GM12878 (cell line): ENCODE measurements at regions not wholly inside any gene's neighbourhood (a gene's known extent, or its start where the extent isn't known, plus 50 kb on each side); places are given as distances from the start of the nearest gene placed in this dataset.

Source experiments
- ASH2L ChIP-seq: fragments of 300-600, 200-600 bp; sonication (generic); IDR thresholded peaks from 2 replicates; pipeline ENCODE4 v1.6.1; 2017; ENCODE audit warnings: low read depth, mild to moderate bottlenecking, borderline replicate concordance
- BMI1 ChIP-seq: fragments of 450-650 bp; IDR thresholded peaks from 2 replicates; pipeline ENCODE4 v1.6.1; 2016; ENCODE audit warnings: mild to moderate bottlenecking, moderate library complexity, borderline replicate concordance
- CREM ChIP-seq: IDR thresholded peaks from 2 replicates; pipeline ENCODE4 v1.6.1; 2014; ENCODE audit warnings: antibody characterized with exemption, low read depth
- MEF2B ChIP-seq: fragments of 450-650 bp; IDR thresholded peaks from 2 replicates; pipeline ENCODE4 v1.6.1; 2018; ENCODE audit warnings: mild to moderate bottlenecking, moderate library complexity; ENCODE audit not compliant: partially characterized antibody, poor library complexity, severe bottlenecking
- PAX5 ChIP-seq: IDR thresholded peaks from 2 replicates; pipeline ENCODE4 v1.6.1; 2011; ENCODE audit warnings: low read depth, low read length, borderline replicate concordance
- RBBP5 ChIP-seq: fragments of 200-600 bp; sonication (generic); conservative IDR thresholded peaks from 2 replicates; pipeline ENCODE4 v1.6.1; 2016
- SREBF1 ChIP-seq: IDR thresholded peaks from 2 replicates; pipeline ENCODE4 v1.6.1; 2012; ENCODE audit warnings: mild to moderate bottlenecking, low read length
- TF ChIP-seq, protein P1 (sequence below): fragments of 150-350 bp; IDR thresholded peaks from 2 replicates; pipeline ENCODE4 v1.6.1; 2016; ENCODE audit warnings: low read depth, low read length
- TF ChIP-seq, protein P2 (sequence below): IDR thresholded peaks from 2 replicates; pipeline ENCODE4 v1.6.1; 2012; ENCODE audit warnings: improper control_type of control experiment, low read depth, low read length; ENCODE audit not compliant: insufficient replicate concordance
- TF ChIP-seq, protein P3 (sequence below): fragments of 450-650 bp; IDR thresholded peaks from 2 replicates; pipeline ENCODE4 v1.6.1; 2016; ENCODE audit warnings: mild to moderate bottlenecking, moderate library complexity, borderline replicate concordance

DNA sequence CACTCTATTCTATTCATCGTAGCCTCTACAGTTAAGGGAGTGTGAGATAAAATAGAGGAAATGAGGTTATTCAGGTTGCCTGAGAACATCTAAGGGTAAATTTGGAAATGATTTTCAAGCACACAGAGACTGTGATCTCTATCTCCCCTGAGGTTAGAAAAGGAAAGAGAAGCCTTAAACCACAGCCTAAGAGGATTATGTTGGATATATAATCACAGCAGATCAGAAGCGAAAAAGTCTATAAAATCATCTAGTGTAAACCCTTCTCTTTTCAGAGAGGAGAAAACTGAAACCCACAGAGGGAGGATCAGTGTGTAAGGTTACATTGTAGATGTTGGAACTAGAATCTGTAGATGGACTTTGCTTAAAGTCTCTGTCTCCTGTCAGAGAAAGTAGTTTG is 90.6 kb upstream of the SEMA3E start (continued):
- TF ChIP-seq, protein P1, sequence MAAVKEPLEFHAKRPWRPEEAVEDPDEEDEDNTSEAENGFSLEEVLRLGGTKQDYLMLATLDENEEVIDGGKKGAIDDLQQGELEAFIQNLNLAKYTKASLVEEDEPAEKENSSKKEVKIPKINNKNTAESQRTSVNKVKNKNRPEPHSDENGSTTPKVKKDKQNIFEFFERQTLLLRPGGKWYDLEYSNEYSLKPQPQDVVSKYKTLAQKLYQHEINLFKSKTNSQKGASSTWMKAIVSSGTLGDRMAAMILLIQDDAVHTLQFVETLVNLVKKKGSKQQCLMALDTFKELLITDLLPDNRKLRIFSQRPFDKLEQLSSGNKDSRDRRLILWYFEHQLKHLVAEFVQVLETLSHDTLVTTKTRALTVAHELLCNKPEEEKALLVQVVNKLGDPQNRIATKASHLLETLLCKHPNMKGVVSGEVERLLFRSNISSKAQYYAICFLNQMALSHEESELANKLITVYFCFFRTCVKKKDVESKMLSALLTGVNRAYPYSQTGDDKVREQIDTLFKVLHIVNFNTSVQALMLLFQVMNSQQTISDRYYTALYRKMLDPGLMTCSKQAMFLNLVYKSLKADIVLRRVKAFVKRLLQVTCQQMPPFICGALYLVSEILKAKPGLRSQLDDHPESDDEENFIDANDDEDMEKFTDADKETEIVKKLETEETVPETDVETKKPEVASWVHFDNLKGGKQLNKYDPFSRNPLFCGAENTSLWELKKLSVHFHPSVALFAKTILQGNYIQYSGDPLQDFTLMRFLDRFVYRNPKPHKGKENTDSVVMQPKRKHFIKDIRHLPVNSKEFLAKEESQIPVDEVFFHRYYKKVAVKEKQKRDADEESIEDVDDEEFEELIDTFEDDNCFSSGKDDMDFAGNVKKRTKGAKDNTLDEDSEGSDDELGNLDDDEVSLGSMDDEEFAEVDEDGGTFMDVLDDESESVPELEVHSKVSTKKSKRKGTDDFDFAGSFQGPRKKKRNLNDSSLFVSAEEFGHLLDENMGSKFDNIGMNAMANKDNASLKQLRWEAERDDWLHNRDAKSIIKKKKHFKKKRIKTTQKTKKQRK = no peak
- TF ChIP-seq ASH2L = no peak
- no peak for TF ChIP-seq RBBP5
- TF ChIP-seq, protein P2, sequence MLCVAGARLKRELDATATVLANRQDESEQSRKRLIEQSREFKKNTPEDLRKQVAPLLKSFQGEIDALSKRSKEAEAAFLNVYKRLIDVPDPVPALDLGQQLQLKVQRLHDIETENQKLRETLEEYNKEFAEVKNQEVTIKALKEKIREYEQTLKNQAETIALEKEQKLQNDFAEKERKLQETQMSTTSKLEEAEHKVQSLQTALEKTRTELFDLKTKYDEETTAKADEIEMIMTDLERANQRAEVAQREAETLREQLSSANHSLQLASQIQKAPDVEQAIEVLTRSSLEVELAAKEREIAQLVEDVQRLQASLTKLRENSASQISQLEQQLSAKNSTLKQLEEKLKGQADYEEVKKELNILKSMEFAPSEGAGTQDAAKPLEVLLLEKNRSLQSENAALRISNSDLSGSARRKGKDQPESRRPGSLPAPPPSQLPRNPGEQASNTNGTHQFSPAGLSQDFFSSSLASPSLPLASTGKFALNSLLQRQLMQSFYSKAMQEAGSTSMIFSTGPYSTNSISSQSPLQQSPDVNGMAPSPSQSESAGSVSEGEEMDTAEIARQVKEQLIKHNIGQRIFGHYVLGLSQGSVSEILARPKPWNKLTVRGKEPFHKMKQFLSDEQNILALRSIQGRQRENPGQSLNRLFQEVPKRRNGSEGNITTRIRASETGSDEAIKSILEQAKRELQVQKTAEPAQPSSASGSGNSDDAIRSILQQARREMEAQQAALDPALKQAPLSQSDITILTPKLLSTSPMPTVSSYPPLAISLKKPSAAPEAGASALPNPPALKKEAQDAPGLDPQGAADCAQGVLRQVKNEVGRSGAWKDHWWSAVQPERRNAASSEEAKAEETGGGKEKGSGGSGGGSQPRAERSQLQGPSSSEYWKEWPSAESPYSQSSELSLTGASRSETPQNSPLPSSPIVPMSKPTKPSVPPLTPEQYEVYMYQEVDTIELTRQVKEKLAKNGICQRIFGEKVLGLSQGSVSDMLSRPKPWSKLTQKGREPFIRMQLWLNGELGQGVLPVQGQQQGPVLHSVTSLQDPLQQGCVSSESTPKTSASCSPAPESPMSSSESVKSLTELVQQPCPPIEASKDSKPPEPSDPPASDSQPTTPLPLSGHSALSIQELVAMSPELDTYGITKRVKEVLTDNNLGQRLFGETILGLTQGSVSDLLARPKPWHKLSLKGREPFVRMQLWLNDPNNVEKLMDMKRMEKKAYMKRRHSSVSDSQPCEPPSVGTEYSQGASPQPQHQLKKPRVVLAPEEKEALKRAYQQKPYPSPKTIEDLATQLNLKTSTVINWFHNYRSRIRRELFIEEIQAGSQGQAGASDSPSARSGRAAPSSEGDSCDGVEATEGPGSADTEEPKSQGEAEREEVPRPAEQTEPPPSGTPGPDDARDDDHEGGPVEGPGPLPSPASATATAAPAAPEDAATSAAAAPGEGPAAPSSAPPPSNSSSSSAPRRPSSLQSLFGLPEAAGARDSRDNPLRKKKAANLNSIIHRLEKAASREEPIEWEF = no peak
- TF ChIP-seq PAX5 = no peak
- no peak for TF ChIP-seq MEF2B
- no peak for TF ChIP-seq SREBF1
- TF ChIP-seq, protein P3, sequence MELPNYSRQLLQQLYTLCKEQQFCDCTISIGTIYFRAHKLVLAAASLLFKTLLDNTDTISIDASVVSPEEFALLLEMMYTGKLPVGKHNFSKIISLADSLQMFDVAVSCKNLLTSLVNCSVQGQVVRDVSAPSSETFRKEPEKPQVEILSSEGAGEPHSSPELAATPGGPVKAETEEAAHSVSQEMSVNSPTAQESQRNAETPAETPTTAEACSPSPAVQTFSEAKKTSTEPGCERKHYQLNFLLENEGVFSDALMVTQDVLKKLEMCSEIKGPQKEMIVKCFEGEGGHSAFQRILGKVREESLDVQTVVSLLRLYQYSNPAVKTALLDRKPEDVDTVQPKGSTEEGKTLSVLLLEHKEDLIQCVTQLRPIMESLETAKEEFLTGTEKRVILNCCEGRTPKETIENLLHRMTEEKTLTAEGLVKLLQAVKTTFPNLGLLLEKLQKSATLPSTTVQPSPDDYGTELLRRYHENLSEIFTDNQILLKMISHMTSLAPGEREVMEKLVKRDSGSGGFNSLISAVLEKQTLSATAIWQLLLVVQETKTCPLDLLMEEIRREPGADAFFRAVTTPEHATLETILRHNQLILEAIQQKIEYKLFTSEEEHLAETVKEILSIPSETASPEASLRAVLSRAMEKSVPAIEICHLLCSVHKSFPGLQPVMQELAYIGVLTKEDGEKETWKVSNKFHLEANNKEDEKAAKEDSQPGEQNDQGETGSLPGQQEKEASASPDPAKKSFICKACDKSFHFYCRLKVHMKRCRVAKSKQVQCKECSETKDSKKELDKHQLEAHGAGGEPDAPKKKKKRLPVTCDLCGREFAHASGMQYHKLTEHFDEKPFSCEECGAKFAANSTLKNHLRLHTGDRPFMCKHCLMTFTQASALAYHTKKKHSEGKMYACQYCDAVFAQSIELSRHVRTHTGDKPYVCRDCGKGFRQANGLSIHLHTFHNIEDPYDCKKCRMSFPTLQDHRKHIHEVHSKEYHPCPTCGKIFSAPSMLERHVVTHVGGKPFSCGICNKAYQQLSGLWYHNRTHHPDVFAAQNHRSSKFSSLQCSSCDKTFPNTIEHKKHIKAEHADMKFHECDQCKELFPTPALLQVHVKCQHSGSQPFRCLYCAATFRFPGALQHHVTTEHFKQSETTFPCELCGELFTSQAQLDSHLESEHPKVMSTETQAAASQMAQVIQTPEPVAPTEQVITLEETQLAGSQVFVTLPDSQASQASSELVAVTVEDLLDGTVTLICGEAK = no peak
- no peak for TF ChIP-seq CREM
- no peak for TF ChIP-seq BMI1
